ENCODE measurements at regions not wholly inside any gene's neighbourhood (a gene's known extent, or its start where the extent isn't known, plus 50 kb on each side); places are given as distances from the start of the nearest gene placed in this dataset.

GRCh38 chr10:81814842-81815241 is 60.2 kb upstream of the NRG3 start:
- TF ChIP-seq EZH2phosphoT487 (IDR thresholded peaks at IDR 0.05; ENCODE audit: low read depth, severe bottlenecking, unreplicated experiment), result no peak
- TF ChIP-seq CTCF (IDR thresholded peaks at IDR 0.05; ENCODE audit: poor library complexity), result no peak
